DOHH2 (cell line): ENCODE measurements at regions not wholly inside any gene's neighbourhood (a gene's known extent, or its start where the extent isn't known, plus 50 kb on each side); places are given as distances from the start of the nearest gene placed in this dataset.

Source experiments
- H3F3A ChIP-seq: fragments of 200-600 bp; sonication (generic), shearing (Covaris generic); 2 replicates; pipeline ENCODE4 v1.6.0; 2016; ENCODE audit warnings: antibody characterized with exemption, mild to moderate bottlenecking; ENCODE audit not compliant: control insufficient read depth, insufficient read depth
- H3K27ac ChIP-seq: fragments of 200-600 bp; sonication (generic); 2 replicates; pipeline ENCODE4 v1.5.1; 2014; ENCODE audit warnings: low read depth, mild to moderate bottlenecking, low read length, moderate library complexity
- H3K27me3 ChIP-seq: fragments of 200-600 bp; sonication (generic); 2 replicates; pipeline ENCODE4 v1.6.1; 2014; ENCODE audit warnings: mild to moderate bottlenecking, low read length, mixed read lengths; ENCODE audit not compliant: control insufficient read depth
- H3K36me3 ChIP-seq: fragments of 200-600 bp; sonication (generic); 2 replicates; pipeline ENCODE4 v1.6.1; 2014; ENCODE audit warnings: mild to moderate bottlenecking, low read length, moderate library complexity, mixed read lengths; ENCODE audit not compliant: control insufficient read depth
- H3K4me1 ChIP-seq: fragments of 200-600 bp; sonication (generic); 2 replicates; pipeline ENCODE4 v1.6.1; 2014; ENCODE audit warnings: mild to moderate bottlenecking, low read length, mixed read lengths; ENCODE audit not compliant: control insufficient read depth
- H3K4me2 ChIP-seq: fragments of 200-600 bp; sonication (generic); 2 replicates; pipeline ENCODE4 v1.6.0; 2014; ENCODE audit warnings: mild to moderate bottlenecking, low read length, moderate library complexity
- H3K4me3 ChIP-seq: fragments of 200-600 bp; sonication (generic); 2 replicates; pipeline ENCODE4 v1.5.1; 2014; ENCODE audit warnings: mild to moderate bottlenecking, low read length, mixed read lengths
- H3K79me2 ChIP-seq: fragments of 200-600 bp; sonication (generic); 2 replicates; pipeline ENCODE4 v1.6.1; 2014; ENCODE audit warnings: mild to moderate bottlenecking, low read length, mixed read lengths; ENCODE audit not compliant: control insufficient read depth
- H3K9me2 ChIP-seq: fragments of 200-600 bp; sonication (generic); replicated peaks from 2 replicates; pipeline ENCODE4 v1.6.1; 2014; ENCODE audit warnings: mild to moderate bottlenecking, low read length, mixed read lengths; ENCODE audit not compliant: control insufficient read depth
- H3K9me3 ChIP-seq: fragments of 200-600 bp; sonication (generic); 2 replicates; pipeline ENCODE4 v1.6.1; 2014; ENCODE audit warnings: antibody characterized with exemption, low read length, mixed read lengths; ENCODE audit not compliant: control insufficient read depth, insufficient read depth
- H4K20me1 ChIP-seq: fragments of 200-600 bp; sonication (generic); 2 replicates; pipeline ENCODE4 v1.6.0; 2014; ENCODE audit warnings: low read depth, mild to moderate bottlenecking, antibody characterized with exemption, low read length, moderate library complexity; ENCODE audit not compliant: control insufficient read depth, insufficient read depth
- CTCF ChIP-seq: fragments of 200-600 bp; sonication (generic); IDR thresholded peaks from one replicate; pipeline ENCODE4 v1.5.1; 2014; ENCODE audit warnings: antibody characterized with exemption, mild to moderate bottlenecking, low read depth, low read length; ENCODE audit not compliant: poor library complexity, severe bottlenecking
- EZH2phosphoT487 ChIP-seq: fragments of 200-600 bp; sonication (generic); IDR thresholded peaks from 2 replicates; pipeline ENCODE4 v1.6.1; 2017; ENCODE audit warnings: borderline replicate concordance, mild to moderate bottlenecking, antibody characterized with exemption, low read length, moderate library complexity, mixed read lengths

GRCh38 chr10:16187161-16187560 is 249.6 kb upstream of the PTER start:
- Histone ChIP-seq H3K4me3 (no peak overlapping the region), H4K20me1 (no peaks in the 10 kb centered on the region), H3K27ac (no peak overlapping the region), H3K9me3 (no peaks in the 10 kb centered on the region; the same call in 1 of the 2 replicates), H3K79me2 (no peaks in the 10 kb centered on the region), H3K4me2 (no peak overlapping the region), H3K4me1 (no peaks in the 10 kb centered on the region), H3K27me3 (no peaks in the 10 kb centered on the region), H3K9me2 (no peaks in the 10 kb centered on the region), H3F3A (no peaks in the 10 kb centered on the region), H3K36me3 (no peaks in the 10 kb centered on the region)
- no peak for TF ChIP-seq EZH2phosphoT487
- TF ChIP-seq CTCF = no peak

- H3K4me1 ChIP-seq = no peaks in the 10 kb centered on the region
- H3K4me2 ChIP-seq = no peak overlapping the region
- no peaks in the 10 kb centered on the region for H3K79me2 ChIP-seq
- H4K20me1 ChIP-seq = no peaks in the 10 kb centered on the region
- no peak for TF ChIP-seq CTCF
- no peak for TF ChIP-seq EZH2phosphoT487
- no peaks in the 10 kb centered on the region for H3K27me3 ChIP-seq
- no peaks in the 10 kb centered on the region for H3K36me3 ChIP-seq
- no peaks in the 10 kb centered on the region for H3K9me3 ChIP-seq
- H3K27ac ChIP-seq = no peak overlapping the region
- H3K4me3 ChIP-seq = no peak overlapping the region
- H3F3A ChIP-seq = no peaks in the 10 kb centered on the region
- H3K9me2 ChIP-seq = no peaks in the 10 kb centered on the region
Measured at GRCh38 chr10:16192337-16192736, 244.5 kb upstream of the PTER start.

GRCh38 chr10:16193241-16193640 is 243.6 kb upstream of the PTER start:
- Histone ChIP-seq H3K4me1 (no peaks in the 10 kb centered on the region), H3K4me2 (no peak overlapping the region), H4K20me1 (no peaks in the 10 kb centered on the region), H3F3A (no peaks in the 10 kb centered on the region), H3K79me2 (no peaks in the 10 kb centered on the region), H3K9me3 (no peaks in the 10 kb centered on the region), H3K4me3 (no peak overlapping the region), H3K36me3 (no peaks in the 10 kb centered on the region), H3K9me2 (no peaks in the 10 kb centered on the region), H3K27me3 (no peaks in the 10 kb centered on the region), H3K27ac (no peak overlapping the region)
- TF ChIP-seq EZH2phosphoT487 (no peak), CTCF (no peak)
